Kidney (tissue), 13 donors: ENCODE measurements at regions not wholly inside any gene's neighbourhood (a gene's known extent, or its start where the extent isn't known, plus 50 kb on each side); places are given as distances from the start of the nearest gene placed in this dataset.

Source experiments
- DNase-seq, 5 donors: peaks; one replicate each; pipeline ENCODE4 v3.0.0-alpha.2; 2013 to 2020
- FAIRE-seq: peaks from 2 replicates; lab custom pipeline; 2012; peaks lifted over from hg19 to GRCh38; lab: Jason Lieb, UNC
- H3K27ac ChIP-seq, 2 donors: one replicate each; pipeline ENCODE4 v1.7.0; 2013; ENCODE audit warnings: low read depth in 2 of 2, low read length in 2 of 2, inconsistent platforms in 1 of 2
- H3K27me3 ChIP-seq: one replicate; pipeline ENCODE4 v1.7.1; 2013; ENCODE audit warnings: low read length, inconsistent platforms; ENCODE audit not compliant: control insufficient read depth, insufficient read depth
- H3K36me3 ChIP-seq, 3 donors: one replicate each; pipeline versions ENCODE4 v1.7.0 to v1.7.1; 2013; ENCODE audit warnings: low read length in 3 of 3, control low read depth in 1 of 3, inconsistent platforms in 1 of 3; ENCODE audit not compliant: insufficient read depth in 3 of 3, control insufficient read depth in 2 of 3
- H3K4me1 ChIP-seq, 3 donors: one replicate each; pipeline versions ENCODE4 v1.7.0 to v1.7.1; 2013; ENCODE audit warnings: low read length in 3 of 3, inconsistent platforms in 1 of 3, low read depth in 1 of 3; ENCODE audit not compliant: control insufficient read depth in 2 of 3, insufficient read depth in 2 of 3
- H3K4me3 ChIP-seq, 3 donors: one replicate each; pipeline versions ENCODE4 v1.7.0 to v1.8.1; 2013; ENCODE audit warnings: low read length in 3 of 3, control low read depth in 1 of 3, inconsistent platforms in 1 of 3
- H3K9ac ChIP-seq, 3 donors: one replicate each; pipeline versions ENCODE4 v1.7.0 to v1.7.1; 2013; ENCODE audit warnings: low read length in 3 of 3, control low read depth in 1 of 3, inconsistent platforms in 1 of 3
- H3K9me3 ChIP-seq, 3 donors: one replicate each; pipeline versions ENCODE4 v1.7.0 to v1.7.1; 2013; ENCODE audit warnings: low read length in 3 of 3, control low read depth in 1 of 3, inconsistent platforms in 1 of 3; ENCODE audit not compliant: control insufficient read depth in 2 of 3, insufficient read depth in 1 of 3
- intact Hi-C: fragments of 100-400 bp; cut with DNase I; formaldehyde crosslinking; loops from one replicate; pipeline ENCODE4 v1.11.1; 2022
- TF ChIP-seq, protein P1 (sequence below): IDR thresholded peaks from 3 replicates; pipeline ENCODE4 v1.5.1; 2012; ENCODE audit warnings: mild to moderate bottlenecking, moderate library complexity, borderline replicate concordance; ENCODE audit not compliant: insufficient read depth; ENCODE audit errors: extremely low read depth
- donor health status: control.
- donor health status: control.
- donor health status: control.
- donor health status: control.
- donor health status: control.
- donor health status: DM: yes; HTN: yes; CAD: no.
- donor health status: Normal renal cell carcinoma (clear cell type).

DNA sequence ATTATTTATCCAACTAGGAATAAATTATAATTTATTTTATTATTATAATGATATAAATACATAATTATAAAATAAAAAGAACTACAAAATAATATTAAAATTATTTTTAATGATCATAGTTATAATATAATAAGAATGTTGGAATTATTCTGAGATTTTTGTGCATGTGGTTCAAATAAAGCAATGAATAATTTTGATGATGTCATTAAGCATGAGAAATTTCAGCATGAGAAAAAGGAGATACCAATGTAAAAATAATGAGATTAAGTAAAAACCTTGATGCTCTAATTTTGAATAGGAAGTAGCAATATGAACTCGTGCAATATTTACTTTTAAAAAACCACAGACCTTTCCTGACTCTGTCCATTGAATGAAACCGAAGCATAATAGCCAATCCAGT, 181.8 kb upstream of the MTNR1B start:
- Histone ChIP-seq H3K36me3 (no peaks in the 10 kb centered on the region), H3K27ac (no peak overlapping the region), H3K9me3 (no peaks in the 10 kb centered on the region), H3K27me3 (no peaks in the 10 kb centered on the region), H3K9ac (no peak overlapping the region), H3K4me1 (no peaks in the 10 kb centered on the region), H3K4me3 (no peak overlapping the region)
- intact Hi-C loops, result no loop called here
- TF ChIP-seq, protein P1, sequence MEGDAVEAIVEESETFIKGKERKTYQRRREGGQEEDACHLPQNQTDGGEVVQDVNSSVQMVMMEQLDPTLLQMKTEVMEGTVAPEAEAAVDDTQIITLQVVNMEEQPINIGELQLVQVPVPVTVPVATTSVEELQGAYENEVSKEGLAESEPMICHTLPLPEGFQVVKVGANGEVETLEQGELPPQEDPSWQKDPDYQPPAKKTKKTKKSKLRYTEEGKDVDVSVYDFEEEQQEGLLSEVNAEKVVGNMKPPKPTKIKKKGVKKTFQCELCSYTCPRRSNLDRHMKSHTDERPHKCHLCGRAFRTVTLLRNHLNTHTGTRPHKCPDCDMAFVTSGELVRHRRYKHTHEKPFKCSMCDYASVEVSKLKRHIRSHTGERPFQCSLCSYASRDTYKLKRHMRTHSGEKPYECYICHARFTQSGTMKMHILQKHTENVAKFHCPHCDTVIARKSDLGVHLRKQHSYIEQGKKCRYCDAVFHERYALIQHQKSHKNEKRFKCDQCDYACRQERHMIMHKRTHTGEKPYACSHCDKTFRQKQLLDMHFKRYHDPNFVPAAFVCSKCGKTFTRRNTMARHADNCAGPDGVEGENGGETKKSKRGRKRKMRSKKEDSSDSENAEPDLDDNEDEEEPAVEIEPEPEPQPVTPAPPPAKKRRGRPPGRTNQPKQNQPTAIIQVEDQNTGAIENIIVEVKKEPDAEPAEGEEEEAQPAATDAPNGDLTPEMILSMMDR, result no peak
- no peak for DNase-seq
- FAIRE-seq, result peak; percentile 90

DNA sequence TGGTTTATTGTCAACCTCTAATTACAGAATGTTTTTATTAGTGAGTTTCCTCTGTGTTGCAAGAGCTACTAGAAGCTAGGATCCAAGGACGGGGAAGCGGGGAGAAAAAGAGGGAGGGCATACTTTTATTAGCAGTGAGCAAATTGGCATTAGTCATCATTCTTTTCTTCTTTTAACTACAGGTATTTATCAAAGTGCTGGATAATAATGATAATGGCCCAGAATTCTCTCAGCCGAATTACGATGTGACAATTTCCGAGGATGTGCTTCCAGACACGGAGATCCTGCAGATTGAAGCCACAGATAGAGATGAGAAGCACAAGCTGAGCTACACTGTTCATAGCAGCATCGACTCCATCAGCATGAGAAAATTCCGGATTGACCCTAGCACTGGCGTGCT, 179.7 kb upstream of the MTNR1B start:
- no peaks in the 10 kb centered on the region for H3K9me3 ChIP-seq
- intact Hi-C loops, result no loop called here
- no peak for FAIRE-seq

DNA sequence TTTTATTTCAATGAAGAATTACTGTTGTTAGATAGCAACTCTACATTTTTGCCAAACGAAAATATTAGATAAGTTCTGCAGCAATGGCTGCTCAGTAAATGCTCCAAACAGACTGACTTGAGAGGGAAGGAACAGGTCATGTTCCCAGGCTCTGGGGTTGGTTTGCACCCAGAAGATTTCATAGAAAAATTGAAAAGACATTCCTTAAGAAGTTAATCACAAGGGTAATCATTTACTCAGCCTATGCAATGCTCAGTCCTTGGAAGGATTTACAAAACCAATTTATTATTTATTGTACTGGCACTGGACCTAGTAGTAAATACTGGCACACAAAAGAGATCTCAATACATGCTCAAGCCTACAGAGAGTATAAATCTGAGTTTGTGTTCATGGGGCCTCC, 179.1 kb upstream of the MTNR1B start:
- no peak overlapping the region for H3K27ac ChIP-seq
- no peaks in the 10 kb centered on the region for H3K36me3 ChIP-seq
- H3K4me3 ChIP-seq, result no peak overlapping the region
- FAIRE-seq (no peak), DNase-seq (no peak)
- no peaks in the 10 kb centered on the region for H3K9me3 ChIP-seq
- no peak overlapping the region for H3K9ac ChIP-seq
- no peaks in the 10 kb centered on the region for H3K27me3 ChIP-seq
- TF ChIP-seq, protein P1, result no peak
- intact Hi-C loops, result no loop called here
- no peaks in the 10 kb centered on the region for H3K4me1 ChIP-seq

More for the DNA sequence above, 179.7 kb upstream of the MTNR1B start:
- H3K4me1 ChIP-seq, result no peaks in the 10 kb centered on the region
- no peak overlapping the region for H3K9ac ChIP-seq
- no peaks in the 10 kb centered on the region for H3K27me3 ChIP-seq
- H3K4me3 ChIP-seq, result no peak overlapping the region
- no peak overlapping the region for H3K27ac ChIP-seq
- TF ChIP-seq, protein P1, result no peak
- no peak for DNase-seq
- no peaks in the 10 kb centered on the region for H3K36me3 ChIP-seq

DNA sequence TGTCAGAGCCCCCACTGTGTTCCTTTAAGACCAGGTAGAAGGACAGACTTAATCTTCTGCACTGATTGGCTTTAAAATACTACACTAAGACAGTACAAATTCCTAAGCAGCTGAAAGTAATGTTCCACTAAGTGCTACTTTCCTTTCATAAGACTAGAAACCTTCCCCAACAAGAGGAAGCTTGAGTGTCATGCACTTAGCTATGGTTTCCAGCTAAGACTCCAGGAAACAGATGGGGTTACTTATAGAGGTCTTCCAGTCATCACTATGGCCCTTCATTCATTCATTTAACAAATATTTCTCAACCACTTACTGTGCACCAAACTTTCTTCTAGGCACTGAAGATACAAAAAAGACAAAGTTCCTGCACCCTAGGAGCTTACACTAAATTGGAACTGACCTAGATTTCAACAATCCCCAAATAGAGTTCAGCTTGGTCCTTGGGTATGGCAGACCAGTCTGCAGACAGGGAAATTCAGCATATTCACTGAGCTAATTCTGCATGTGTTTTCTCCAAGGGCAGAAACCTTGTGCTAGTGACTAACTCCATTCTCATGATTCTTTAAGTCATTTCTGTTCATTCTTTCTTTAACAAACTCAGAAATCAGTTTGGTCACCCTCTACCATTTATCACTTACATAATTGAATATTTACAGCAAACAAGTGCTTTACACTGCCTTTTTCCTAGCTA, 178.4 kb upstream of the MTNR1B start:
- intact Hi-C loops, result no loop called here
- no peaks in the 10 kb centered on the region for H3K27me3 ChIP-seq

More for the DNA sequence above, 178.4 kb upstream of the MTNR1B start:
- TF ChIP-seq, protein P1, result no peak
- no peak overlapping the region for H3K27ac ChIP-seq
- DNase-seq, result no peak
- no peak overlapping the region for H3K9ac ChIP-seq
- no peak for FAIRE-seq
- H3K4me1 ChIP-seq, result no peaks in the 10 kb centered on the region
- no peak overlapping the region for H3K4me3 ChIP-seq
- no peaks in the 10 kb centered on the region for H3K9me3 ChIP-seq
- no peaks in the 10 kb centered on the region for H3K36me3 ChIP-seq
